Breast epithelium (tissue), 4 donors: ENCODE measurements at regions not wholly inside any gene's neighbourhood (a gene's known extent, or its start where the extent isn't known, plus 50 kb on each side); places are given as distances from the start of the nearest gene placed in this dataset.
"Not testable (repeated sequence)": the region's sequence is repeated elsewhere in the genome, so short reads cannot be mapped to it uniquely, and the experiment has no call there.

Source experiments
- DNase-seq, 2 donors: peaks; one replicate each; pipeline ENCODE4 v3.0.0-alpha.2; 2019; ENCODE audit warnings: low spot score in 2 of 2
- H3K27ac ChIP-seq, 2 donors: fragments of 200-600 bp; sonication (generic) in 1 of 2; one replicate each; pipeline ENCODE4 v1.5.1; 2016 to 2019; ENCODE audit warnings: mild to moderate bottlenecking in 1 of 2
- H3K27me3 ChIP-seq, 2 donors: fragments of 200-600 bp; sonication (generic) in 1 of 2; one replicate each; pipeline versions ENCODE4 v1.5.1 to v1.6.0; 2017 to 2019; ENCODE audit warnings: control low read depth in 1 of 2, mild to moderate bottlenecking in 1 of 2
- H3K36me3 ChIP-seq: fragments of 200-600 bp; one replicate; pipeline ENCODE4 v1.5.1; 2019
- H3K4me1 ChIP-seq, 2 donors: fragments of 200-600 bp; sonication (generic); one replicate each; pipeline ENCODE4 v1.5.1; 2016 to 2019; ENCODE audit warnings: control low read depth in 1 of 2
- H3K4me3 ChIP-seq, 3 donors: fragments of 200-600 bp; sonication (generic); 1 replicate in 2 of 3; 2 replicates in 1 of 3; pipeline ENCODE4 v1.5.1; 2016 to 2019; ENCODE audit warnings: mild to moderate bottlenecking in 3 of 3, moderate library complexity in 2 of 3
- H3K9me3 ChIP-seq, 2 donors: fragments of 200-600 bp; sonication (generic) in 1 of 2; one replicate each; pipeline ENCODE4 v1.5.1; 2016 to 2019; ENCODE audit warnings: control low read depth in 1 of 2
- CTCF ChIP-seq, 3 donors: fragments of 450-650 bp; IDR thresholded peaks; one replicate each; pipeline ENCODE4 v1.5.1; 2016 to 2017; ENCODE audit warnings: antibody characterized with exemption in 3 of 3, mild to moderate bottlenecking in 3 of 3, moderate library complexity in 3 of 3
- POLR2A ChIP-seq: fragments of 450-650 bp; IDR thresholded peaks from one replicate; pipeline ENCODE4 v1.6.1; 2016; ENCODE audit warnings: antibody characterized with exemption, mild to moderate bottlenecking, moderate library complexity
- POLR2AphosphoS5 ChIP-seq, 3 donors: sonication (generic); formaldehyde crosslinking; IDR thresholded peaks; one replicate each; pipeline ENCODE4 v1.6.1; 2017; ENCODE audit warnings: antibody characterized with exemption in 3 of 3
- intact Hi-C: fragments of 100-400 bp; cut with DNase I; formaldehyde crosslinking; loops from one replicate; pipeline ENCODE4 v1.15.1; 2023; ENCODE audit warnings: low total_unique reads

- intact Hi-C loops, result loop anchor here (5.0 kb wide), 1 partner anchor 851 kb away; no protein-coding TSS in a partner anchor
- Histone ChIP-seq H3K4me1 (peaks cover 0 to 4% of the 10 kb centered on the region in 2 donors), H3K4me3 (no peak overlapping the region), H3K27ac (peak overlapping the region; percentile 22 to 38), H3K27me3 (peaks cover 0 to 40% of the 10 kb centered on the region in 2 donors), H3K9me3 (no peaks in the 10 kb centered on the region), H3K36me3 (no peaks in the 10 kb centered on the region)
- no peak for TF ChIP-seq CTCF (IDR thresholded peaks at IDR 0.05)
- no peak for TF ChIP-seq POLR2A
- TF ChIP-seq POLR2AphosphoS5 (IDR thresholded peaks at IDR 0.05), result no peak
- no peak for DNase-seq
These were observed 312.4 kb upstream of the DIPK2B start for GRCh38 chrX:45513042-45513441.

- H3K27ac ChIP-seq, result peak overlapping the region; percentile 73 to 89
- intact Hi-C loops, result no loop called here
- TF ChIP-seq CTCF (IDR thresholded peaks at IDR 0.05) (no peak), POLR2A (no peak), POLR2AphosphoS5 (IDR thresholded peaks at IDR 0.05) (no peak)
- peaks cover 0 to 11% of the 10 kb centered on the region in 2 donors for H3K27me3 ChIP-seq
- H3K4me3 ChIP-seq, result no peak overlapping the region
- no peaks in the 10 kb centered on the region for H3K36me3 ChIP-seq
- peaks cover 0 to 4% of the 10 kb centered on the region in 2 donors for H3K4me1 ChIP-seq
- DNase-seq, result no peak
- H3K9me3 ChIP-seq, result no peaks in the 10 kb centered on the region
These were observed 307.8 kb upstream of the DIPK2B start for GRCh38 chrX:45508454-45508853.

GRCh38 chrX:45506149-45506730 is 305.6 kb upstream of the DIPK2B start:
- Histone ChIP-seq H3K9me3 (no peaks in the 10 kb centered on the region), H3K4me3 (no peak overlapping the region), H3K36me3 (no peaks in the 10 kb centered on the region), H3K27me3 (peaks cover 0 to 16% of the 10 kb centered on the region in 2 donors), H3K27ac (peak overlapping the region; percentile 73 to 85), H3K4me1 (peaks cover 0 to 4% of the 10 kb centered on the region in 2 donors)
- DNase-seq, result no peak
- TF ChIP-seq CTCF (IDR thresholded peaks at IDR 0.05) (no peak), POLR2AphosphoS5 (IDR thresholded peaks at IDR 0.05) (no peak), POLR2A (no peak)
- intact Hi-C loops, result no loop called here

- no peak for DNase-seq
- H3K36me3 ChIP-seq, result no peaks in the 10 kb centered on the region
- TF ChIP-seq POLR2AphosphoS5 (IDR thresholded peaks at IDR 0.05), result no peak
- H3K27me3 ChIP-seq, result peaks cover 0 to 20% of the 10 kb centered on the region in 2 donors
- intact Hi-C loops, result no loop called here
- peaks cover 0 to 4% of the 10 kb centered on the region in 2 donors for H3K4me1 ChIP-seq
- no peaks in the 10 kb centered on the region for H3K9me3 ChIP-seq
- no peak overlapping the region for H3K4me3 ChIP-seq
- H3K27ac ChIP-seq, result peak overlapping the region; percentile 73 to 85
These were observed 304.5 kb upstream of the DIPK2B start for GRCh38 chrX:45505214-45505613.

- DNase-seq, H3K36me3 ChIP-seq, intact Hi-C loops, H3K27ac ChIP-seq, H3K9me3 ChIP-seq, H3K4me1 ChIP-seq, H3K4me3 ChIP-seq: not testable (repeated sequence)
- peaks cover 0 to 25% of the 10 kb centered on the region in 2 donors for H3K27me3 ChIP-seq
These were observed 303.2 kb upstream of the DIPK2B start for GRCh38 chrX:45503787-45504362.

- H3K4me3 ChIP-seq, result no peak overlapping the region
- H3K9me3 ChIP-seq, result no peaks in the 10 kb centered on the region
- TF ChIP-seq CTCF (IDR thresholded peaks at IDR 0.05) (no peak), POLR2A (no peak), POLR2AphosphoS5 (IDR thresholded peaks at IDR 0.05) (no peak)
- intact Hi-C loops, result no loop called here
- peaks cover 0 to 4% of the 10 kb centered on the region in 2 donors for H3K4me1 ChIP-seq
- no peak overlapping the region for H3K27ac ChIP-seq
- no peak for DNase-seq
- H3K36me3 ChIP-seq, result no peaks in the 10 kb centered on the region
- H3K27me3 ChIP-seq, result peaks cover 0 to 29% of the 10 kb centered on the region in 2 donors
These were observed 301.7 kb upstream of the DIPK2B start for GRCh38 chrX:45502396-45502795.
